IMR-90 (cell line): ENCODE measurements at regions not wholly inside any gene's neighbourhood (a gene's known extent, or its start where the extent isn't known, plus 50 kb on each side); places are given as distances from the start of the nearest gene placed in this dataset.

Experiments used
- BHLHE40 ChIP-seq: fragments of 150-350 bp; IDR thresholded peaks from 2 replicates; pipeline ENCODE4 v1.6.1; 2016; ENCODE audit warnings: mild to moderate bottlenecking, low read depth, low read length
- RFX5 ChIP-seq: IDR thresholded peaks from 2 replicates; pipeline ENCODE4 v1.8.0; 2012; ENCODE audit warnings: low read depth, mild to moderate bottlenecking, low read length, moderate library complexity
- TF ChIP-seq, protein P1 (sequence below): conservative IDR thresholded peaks from 2 replicates; pipeline ENCODE4 v1.5.1; 2012; ENCODE audit warnings: mild to moderate bottlenecking, low read depth, low read length, improper control_type of control experiment

DNA sequence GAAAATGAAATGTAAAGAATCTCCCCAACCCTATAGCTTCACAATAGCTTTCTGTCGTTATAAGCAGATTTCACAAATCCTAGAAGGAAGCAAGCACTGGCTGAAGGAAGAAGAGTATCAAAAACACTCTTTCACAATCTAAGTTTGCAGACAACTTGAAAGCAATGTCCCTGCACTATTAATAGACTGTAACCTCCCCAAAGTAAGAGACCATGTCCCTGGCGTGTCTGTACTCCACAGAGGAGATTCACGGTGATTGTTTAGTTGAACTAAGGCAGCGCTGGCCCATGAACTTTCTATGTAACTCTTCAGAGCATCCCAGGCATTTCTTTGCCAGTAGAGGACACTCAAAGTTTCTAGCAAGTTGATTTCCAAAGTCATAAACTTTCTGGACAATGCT, 128.0 kb upstream of the HNRNPA3 start:
- TF ChIP-seq, protein P1, sequence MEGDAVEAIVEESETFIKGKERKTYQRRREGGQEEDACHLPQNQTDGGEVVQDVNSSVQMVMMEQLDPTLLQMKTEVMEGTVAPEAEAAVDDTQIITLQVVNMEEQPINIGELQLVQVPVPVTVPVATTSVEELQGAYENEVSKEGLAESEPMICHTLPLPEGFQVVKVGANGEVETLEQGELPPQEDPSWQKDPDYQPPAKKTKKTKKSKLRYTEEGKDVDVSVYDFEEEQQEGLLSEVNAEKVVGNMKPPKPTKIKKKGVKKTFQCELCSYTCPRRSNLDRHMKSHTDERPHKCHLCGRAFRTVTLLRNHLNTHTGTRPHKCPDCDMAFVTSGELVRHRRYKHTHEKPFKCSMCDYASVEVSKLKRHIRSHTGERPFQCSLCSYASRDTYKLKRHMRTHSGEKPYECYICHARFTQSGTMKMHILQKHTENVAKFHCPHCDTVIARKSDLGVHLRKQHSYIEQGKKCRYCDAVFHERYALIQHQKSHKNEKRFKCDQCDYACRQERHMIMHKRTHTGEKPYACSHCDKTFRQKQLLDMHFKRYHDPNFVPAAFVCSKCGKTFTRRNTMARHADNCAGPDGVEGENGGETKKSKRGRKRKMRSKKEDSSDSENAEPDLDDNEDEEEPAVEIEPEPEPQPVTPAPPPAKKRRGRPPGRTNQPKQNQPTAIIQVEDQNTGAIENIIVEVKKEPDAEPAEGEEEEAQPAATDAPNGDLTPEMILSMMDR, result no peak
- TF ChIP-seq RFX5, result no peak
- TF ChIP-seq BHLHE40, result no peak
